OCI-LY1 (cell line): ENCODE measurements at regions not wholly inside any gene's neighbourhood (a gene's known extent, or its start where the extent isn't known, plus 50 kb on each side); places are given as distances from the start of the nearest gene placed in this dataset.

ENCODE experiments used
- CTCF ChIP-seq: fragments of 200-600 bp; sonication (generic), shearing (Covaris generic); IDR thresholded peaks from 2 replicates; pipeline ENCODE4 v1.5.1; 2017; ENCODE audit warnings: mild to moderate bottlenecking, antibody characterized with exemption, low read length, moderate library complexity, mixed read lengths
- EZH2 ChIP-seq: fragments of 200-600 bp; sonication (generic), shearing (Covaris generic); IDR thresholded peaks from 2 replicates; pipeline ENCODE4 v1.8.0; 2017; ENCODE audit warnings: borderline replicate concordance, mixed run types, mild to moderate bottlenecking, antibody characterized with exemption, low read length, moderate library complexity, mixed read lengths

GRCh38 chr1:191696354-191696753, 461.9 kb upstream of the RGS18 start:
- TF ChIP-seq CTCF (no peak), EZH2 (no peak)
